Caco-2 (cell line): ENCODE measurements at regions not wholly inside any gene's neighbourhood (a gene's known extent, or its start where the extent isn't known, plus 50 kb on each side); places are given as distances from the start of the nearest gene placed in this dataset.

Experiments
- BruUV-seq: library from RNA; stranded (reverse); fragments of 400-500 nt; replicated peaks from 2 replicates; lab custom pipeline; 2021; lab: Mats Ljungman, UMichigan
- CTCF ChIA-PET: fragments of 300-600 bp; sonication (Branson Sonifier 250); formaldehyde crosslinking; loops from one replicate; lab custom pipeline; 2022; ENCODE audit warnings: antibody characterized with exemption; lab: Charles Lee
- POLR2A ChIA-PET: fragments of 300-600 bp; sonication (Branson Sonifier 250); formaldehyde crosslinking; loops from one replicate; lab custom pipeline; 2022; ENCODE audit warnings: antibody characterized with exemption; lab: Charles Lee
- DNase-seq, 2 experiments: peaks; one replicate each; pipeline versions ENCODE4 v3.0.0 to v3.0.0-alpha.2; 2020 to 2022
- H3K27me3 ChIP-seq: replicated peaks from 2 replicates; pipeline ENCODE4 v1.6.0; 2011; ENCODE audit warnings: low read length; ENCODE audit not compliant: control insufficient read depth, insufficient read depth
- H3K36me3 ChIP-seq: 2 replicates; pipeline ENCODE4 v1.5.1; 2011; ENCODE audit warnings: low read length; ENCODE audit not compliant: control insufficient read depth, insufficient read depth
- H3K4me1 ChIP-seq: fragments of 250-450 bp; sonication (Bioruptor Pico); 2 replicates; pipeline ENCODE4 v1.5.1; 2020; ENCODE audit warnings: mild to moderate bottlenecking
- H3K4me3 ChIP-seq: 2 replicates; pipeline ENCODE4 v1.5.1; 2011; ENCODE audit warnings: low read depth, mild to moderate bottlenecking, control low read depth, low read length
- H3K9me3 ChIP-seq: fragments of 250-450 bp; sonication (Bioruptor Pico); 2 replicates; pipeline ENCODE4 v1.5.1; 2020; ENCODE audit warnings: mild to moderate bottlenecking, moderate library complexity
- H3K27ac Mint-ChIP-seq: one replicate; pipeline ENCODE4 v1.8.0; 2022; ENCODE audit warnings: mixed read lengths; ENCODE audit not compliant: unreplicated experiment
- H3K27me3 Mint-ChIP-seq: one replicate; pipeline ENCODE4 v1.8.0; 2022; ENCODE audit warnings: mixed read lengths; ENCODE audit not compliant: insufficient read depth, unreplicated experiment
- H3K36me3 Mint-ChIP-seq: one replicate; pipeline ENCODE4 v1.8.0; 2022; ENCODE audit warnings: mild to moderate bottlenecking, mixed read lengths; ENCODE audit not compliant: insufficient read depth, unreplicated experiment
- H3K4me1 Mint-ChIP-seq: one replicate; pipeline ENCODE4 v1.8.0; 2022; ENCODE audit warnings: low read depth, mixed read lengths; ENCODE audit not compliant: unreplicated experiment
- H3K4me3 Mint-ChIP-seq: one replicate; pipeline ENCODE4 v1.8.0; 2022; ENCODE audit warnings: mild to moderate bottlenecking, moderate library complexity, mixed read lengths; ENCODE audit not compliant: unreplicated experiment
- H3K9me3 Mint-ChIP-seq: one replicate; pipeline ENCODE4 v1.8.0; 2022; ENCODE audit warnings: mixed read lengths; ENCODE audit not compliant: unreplicated experiment
- intact Hi-C: fragments of 100-400 bp; cut with micrococcal nuclease; formaldehyde crosslinking; loops from one replicate; pipeline ENCODE4 v1.10.0; 2022; ENCODE audit not compliant: unreplicated experiment
- TF ChIP-seq, protein P1 (sequence below), 2 experiments: fragments of 200-600 bp in 1 of 2; IDR thresholded peaks; 1 replicate in 1 of 2; 2 replicates in 1 of 2; pipeline versions ENCODE4 v1.5.1 to v1.8.0; 2011 to 2022; ENCODE audit warnings: antibody characterized with exemption in 1 of 2, control low read depth in 1 of 2, inconsistent platforms in 1 of 2, low read depth in 1 of 2, low read length in 1 of 2, mild to moderate bottlenecking in 1 of 2, moderate library complexity in 1 of 2; ENCODE audit not compliant: insufficient read depth in 1 of 2, severe bottlenecking in 1 of 2, unreplicated experiment in 1 of 2

DNA sequence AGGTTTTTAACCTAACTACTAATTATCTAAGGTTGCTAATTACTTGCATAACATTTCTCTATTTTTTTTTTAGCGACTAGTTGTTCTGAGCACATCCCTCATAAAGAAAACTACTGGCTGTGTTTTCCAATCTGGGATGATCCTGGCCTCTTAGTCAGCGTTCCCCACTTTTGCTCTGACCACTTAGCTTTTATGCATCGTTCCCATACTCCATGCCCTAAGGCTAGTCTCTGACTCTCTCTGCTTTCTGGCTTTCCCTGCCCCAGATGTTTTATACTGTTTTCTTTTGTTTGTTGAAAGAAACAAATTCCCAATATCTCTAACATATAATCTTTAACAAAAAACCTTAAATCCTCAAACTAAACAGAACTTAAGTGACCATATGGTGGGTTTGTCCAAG lies 217.9 kb downstream of the SPATA31D1 start:
- intact Hi-C loops = no loop called here
- no peaks in the 10 kb centered on the region for H3K36me3 Mint-ChIP-seq
- TF ChIP-seq, protein P1, sequence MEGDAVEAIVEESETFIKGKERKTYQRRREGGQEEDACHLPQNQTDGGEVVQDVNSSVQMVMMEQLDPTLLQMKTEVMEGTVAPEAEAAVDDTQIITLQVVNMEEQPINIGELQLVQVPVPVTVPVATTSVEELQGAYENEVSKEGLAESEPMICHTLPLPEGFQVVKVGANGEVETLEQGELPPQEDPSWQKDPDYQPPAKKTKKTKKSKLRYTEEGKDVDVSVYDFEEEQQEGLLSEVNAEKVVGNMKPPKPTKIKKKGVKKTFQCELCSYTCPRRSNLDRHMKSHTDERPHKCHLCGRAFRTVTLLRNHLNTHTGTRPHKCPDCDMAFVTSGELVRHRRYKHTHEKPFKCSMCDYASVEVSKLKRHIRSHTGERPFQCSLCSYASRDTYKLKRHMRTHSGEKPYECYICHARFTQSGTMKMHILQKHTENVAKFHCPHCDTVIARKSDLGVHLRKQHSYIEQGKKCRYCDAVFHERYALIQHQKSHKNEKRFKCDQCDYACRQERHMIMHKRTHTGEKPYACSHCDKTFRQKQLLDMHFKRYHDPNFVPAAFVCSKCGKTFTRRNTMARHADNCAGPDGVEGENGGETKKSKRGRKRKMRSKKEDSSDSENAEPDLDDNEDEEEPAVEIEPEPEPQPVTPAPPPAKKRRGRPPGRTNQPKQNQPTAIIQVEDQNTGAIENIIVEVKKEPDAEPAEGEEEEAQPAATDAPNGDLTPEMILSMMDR (IDR thresholded peaks at IDR 0.05; ENCODE audit: insufficient read depth in 1 of 2, low read depth in 1 of 2, low read length in 1 of 2, severe bottlenecking in 1 of 2, unreplicated experiment in 1 of 2) = no peak
- H3K4me1 ChIP-seq = no peaks in the 10 kb centered on the region
- no peak for DNase-seq
- H3K27me3 Mint-ChIP-seq = peaks cover 4% of the 10 kb centered on the region
- no peak overlapping the region for H3K27ac Mint-ChIP-seq
- H3K9me3 Mint-ChIP-seq = no peaks in the 10 kb centered on the region
- no peak overlapping the region for H3K4me3 Mint-ChIP-seq
- H3K36me3 ChIP-seq = no peaks in the 10 kb centered on the region
- BruUV-seq = no TSS peak
- POLR2A ChIA-PET = no interaction called here
- no peaks in the 10 kb centered on the region for H3K9me3 ChIP-seq
- no peak overlapping the region for H3K4me3 ChIP-seq
- no peaks in the 10 kb centered on the region for H3K27me3 ChIP-seq
- CTCF ChIA-PET = no interaction called here
- no peaks in the 10 kb centered on the region for H3K4me1 Mint-ChIP-seq

DNA sequence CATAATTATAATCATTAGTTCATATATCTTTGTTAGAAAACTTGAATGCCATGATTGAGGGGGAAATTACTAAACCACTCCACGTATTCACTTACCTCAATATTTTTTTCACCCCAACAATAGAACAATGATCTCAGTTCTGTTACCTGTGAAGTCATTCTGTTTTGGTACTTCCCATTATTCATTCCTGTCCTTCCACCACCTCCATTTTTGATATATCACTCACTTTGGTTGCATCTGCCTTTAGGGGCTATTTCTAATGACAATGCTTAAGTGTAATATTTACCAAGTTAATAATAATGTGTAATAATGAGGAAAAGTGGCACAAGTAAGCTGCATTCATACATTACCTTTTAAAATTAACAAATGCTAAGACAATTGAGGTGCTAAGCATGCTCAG lies 218.4 kb downstream of the SPATA31D1 start:
- CTCF ChIA-PET = no interaction called here
- Mint-ChIP-seq H3K27ac (no peak overlapping the region), H3K4me1 (no peaks in the 10 kb centered on the region), H3K9me3 (no peaks in the 10 kb centered on the region), H3K27me3 (peaks cover 4% of the 10 kb centered on the region), H3K4me3 (no peak overlapping the region), H3K36me3 (no peaks in the 10 kb centered on the region)
- POLR2A ChIA-PET = no interaction called here
- no peaks in the 10 kb centered on the region for H3K4me1 ChIP-seq
- H3K9me3 ChIP-seq = no peaks in the 10 kb centered on the region
- intact Hi-C loops = no loop called here
- TF ChIP-seq, protein P1 (IDR thresholded peaks at IDR 0.05; ENCODE audit: insufficient read depth in 1 of 2, low read depth in 1 of 2, low read length in 1 of 2, severe bottlenecking in 1 of 2, unreplicated experiment in 1 of 2) = no peak
- no peaks in the 10 kb centered on the region for H3K36me3 ChIP-seq
- H3K27me3 ChIP-seq = no peaks in the 10 kb centered on the region
- DNase-seq = no peak
- no TSS peak for BruUV-seq
- H3K4me3 ChIP-seq = no peak overlapping the region

DNA sequence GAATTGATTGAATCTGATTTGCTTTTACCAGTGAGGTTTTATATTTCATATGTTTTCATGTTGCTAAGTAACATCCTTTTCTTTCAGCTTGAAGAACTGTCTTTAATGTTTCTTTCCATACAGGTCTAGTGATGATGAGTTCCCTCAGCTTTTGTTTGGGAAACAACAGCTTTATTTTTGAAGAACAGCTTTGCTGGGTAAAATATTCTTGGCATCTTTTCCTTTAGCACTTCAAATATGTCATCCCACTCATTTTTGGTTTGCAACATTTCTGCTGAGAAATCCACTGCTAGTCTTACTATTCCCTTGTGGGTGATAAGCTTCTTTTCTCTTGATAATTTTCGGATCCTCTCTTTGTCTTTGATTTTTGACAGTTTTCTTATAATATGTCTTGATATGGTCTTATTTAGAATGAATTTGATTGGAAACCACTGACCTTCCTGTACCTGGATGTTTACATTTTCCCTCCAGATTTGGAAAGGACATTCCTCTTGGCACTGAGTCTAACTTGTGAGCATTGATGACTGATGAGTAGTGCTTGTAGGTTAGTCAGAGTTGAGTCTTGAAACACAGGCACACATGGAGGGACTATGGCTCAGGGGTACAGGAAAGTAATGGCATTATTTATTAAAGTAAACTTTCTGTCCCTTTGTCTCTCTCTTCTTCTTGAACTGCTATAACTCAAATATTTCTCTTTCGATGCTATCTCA lies 220.3 kb downstream of the SPATA31D1 start:
- Histone ChIP-seq H3K9me3 (no peaks in the 10 kb centered on the region), H3K4me3 (no peak overlapping the region), H3K4me1 (no peaks in the 10 kb centered on the region), H3K36me3 (no peaks in the 10 kb centered on the region), H3K27me3 (no peaks in the 10 kb centered on the region)
- peaks cover 4% of the 10 kb centered on the region for H3K27me3 Mint-ChIP-seq
- H3K36me3 Mint-ChIP-seq = no peaks in the 10 kb centered on the region
- H3K27ac Mint-ChIP-seq = no peak overlapping the region
- POLR2A ChIA-PET = no interaction called here
- no peaks in the 10 kb centered on the region for H3K4me1 Mint-ChIP-seq
- TF ChIP-seq, protein P1 (IDR thresholded peaks at IDR 0.05; ENCODE audit: insufficient read depth in 1 of 2, low read depth in 1 of 2, low read length in 1 of 2, severe bottlenecking in 1 of 2, unreplicated experiment in 1 of 2) = no peak
- intact Hi-C loops = no loop called here
- H3K4me3 Mint-ChIP-seq = no peak overlapping the region
- CTCF ChIA-PET = no interaction called here
- no TSS peak for BruUV-seq
- no peaks in the 10 kb centered on the region for H3K9me3 Mint-ChIP-seq
- no peak for DNase-seq
